Gastroesophageal sphincter (tissue), 3 donors: ENCODE measurements at regions not wholly inside any gene's neighbourhood (a gene's known extent, or its start where the extent isn't known, plus 50 kb on each side); places are given as distances from the start of the nearest gene placed in this dataset.

Source experiments
- EP300 ChIP-seq: sonication (generic); formaldehyde crosslinking; IDR thresholded peaks from one replicate; pipeline ENCODE4 v1.6.1; 2017; ENCODE audit warnings: antibody characterized with exemption, mild to moderate bottlenecking
- POLR2A ChIP-seq, 2 donors: fragments of 450-650 bp; IDR thresholded peaks; one replicate each; pipeline ENCODE4 v1.6.1; 2017; ENCODE audit warnings: antibody characterized with exemption in 2 of 2, mild to moderate bottlenecking in 2 of 2, moderate library complexity in 1 of 2
- POLR2AphosphoS5 ChIP-seq: sonication (generic); formaldehyde crosslinking; IDR thresholded peaks from one replicate; pipeline ENCODE4 v1.6.1; 2017; ENCODE audit warnings: antibody characterized with exemption
- TF ChIP-seq, protein P1 (sequence below), 4 experiments: fragments of 200-600 bp in 2 of 4; fragments of 450-650 bp in 2 of 4; sonication (generic) in 1 of 4; IDR thresholded peaks; one replicate each; pipeline ENCODE4 v1.5.1; 2017 to 2019; ENCODE audit warnings: antibody characterized with exemption in 4 of 4, mild to moderate bottlenecking in 2 of 4, moderate library complexity in 2 of 4

DNA sequence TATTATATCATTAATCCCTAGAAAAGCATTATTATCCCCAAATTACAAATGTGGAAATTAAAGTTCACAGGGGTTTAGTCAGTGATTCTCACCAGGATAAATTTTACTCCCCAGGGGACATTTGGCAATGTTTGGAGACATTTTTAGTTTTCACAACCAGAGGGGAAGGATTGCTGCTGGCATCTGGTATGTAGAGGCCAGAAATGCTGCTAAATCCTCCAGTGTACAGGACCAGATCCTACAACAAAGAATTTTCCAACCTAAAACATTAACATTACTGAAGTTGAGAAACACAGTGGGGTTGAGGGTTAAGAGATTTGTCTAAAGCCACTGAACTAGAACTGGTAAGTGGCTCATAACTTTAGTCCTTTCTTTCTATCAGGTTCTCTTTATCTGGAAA lies 162.0 kb upstream of the SYT6 start:
- TF ChIP-seq, protein P1, sequence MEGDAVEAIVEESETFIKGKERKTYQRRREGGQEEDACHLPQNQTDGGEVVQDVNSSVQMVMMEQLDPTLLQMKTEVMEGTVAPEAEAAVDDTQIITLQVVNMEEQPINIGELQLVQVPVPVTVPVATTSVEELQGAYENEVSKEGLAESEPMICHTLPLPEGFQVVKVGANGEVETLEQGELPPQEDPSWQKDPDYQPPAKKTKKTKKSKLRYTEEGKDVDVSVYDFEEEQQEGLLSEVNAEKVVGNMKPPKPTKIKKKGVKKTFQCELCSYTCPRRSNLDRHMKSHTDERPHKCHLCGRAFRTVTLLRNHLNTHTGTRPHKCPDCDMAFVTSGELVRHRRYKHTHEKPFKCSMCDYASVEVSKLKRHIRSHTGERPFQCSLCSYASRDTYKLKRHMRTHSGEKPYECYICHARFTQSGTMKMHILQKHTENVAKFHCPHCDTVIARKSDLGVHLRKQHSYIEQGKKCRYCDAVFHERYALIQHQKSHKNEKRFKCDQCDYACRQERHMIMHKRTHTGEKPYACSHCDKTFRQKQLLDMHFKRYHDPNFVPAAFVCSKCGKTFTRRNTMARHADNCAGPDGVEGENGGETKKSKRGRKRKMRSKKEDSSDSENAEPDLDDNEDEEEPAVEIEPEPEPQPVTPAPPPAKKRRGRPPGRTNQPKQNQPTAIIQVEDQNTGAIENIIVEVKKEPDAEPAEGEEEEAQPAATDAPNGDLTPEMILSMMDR (IDR thresholded peaks at IDR 0.05): no peak
- TF ChIP-seq EP300 (no peak), POLR2AphosphoS5 (no peak), POLR2A (IDR thresholded peaks at IDR 0.05) (no peak)
